H1 (cell line): ENCODE measurements at regions not wholly inside any gene's neighbourhood (a gene's known extent, or its start where the extent isn't known, plus 50 kb on each side); places are given as distances from the start of the nearest gene placed in this dataset.
"Not testable (repeated sequence)": the region's sequence is repeated elsewhere in the genome, so short reads cannot be mapped to it uniquely, and the experiment has no call there.

Experiments
- CTCF ChIA-PET: fragments of 300-600 bp; sonication (Branson Sonifier 250); formaldehyde crosslinking; loops from one replicate; lab custom pipeline; 2021; ENCODE audit not compliant: partially characterized antibody; lab: Charles Lee
- POLR2A ChIA-PET: fragments of 300-600 bp; sonication (Branson Sonifier 250); formaldehyde crosslinking; loops from one replicate; lab custom pipeline; 2021; ENCODE audit warnings: inconsistent platforms; ENCODE audit not compliant: partially characterized antibody; lab: Charles Lee
- DNase-seq, 2 experiments: peaks; one replicate each; pipeline versions ENCODE4 v3.0.0 to v3.0.0-alpha.2; 2010 to 2022; ENCODE audit warnings: low spot score in 2 of 2, low read depth in 1 of 2, mixed read lengths in 1 of 2
- FAIRE-seq: peaks from 2 replicates; lab custom pipeline; 2011; peaks lifted over from hg19 to GRCh38; lab: Jason Lieb, UNC
- H2AFZ ChIP-seq: 2 replicates; pipeline ENCODE4 v1.8.1; 2012; ENCODE audit warnings: low read length, inconsistent platforms
- H2AK5ac ChIP-seq: 2 replicates; pipeline ENCODE4 v1.6.1; 2013; ENCODE audit warnings: low read depth, low read length
- H2BK120ac ChIP-seq: replicated peaks from 2 replicates; pipeline ENCODE3; 2013; ENCODE audit warnings: low read depth, low read length, inconsistent platforms
- H2BK12ac ChIP-seq: 2 replicates; pipeline ENCODE4 v1.6.1; 2013; ENCODE audit warnings: low read depth, low read length
- H2BK15ac ChIP-seq: 2 replicates; pipeline ENCODE4 v1.6.1; 2013; ENCODE audit warnings: low read length
- H2BK20ac ChIP-seq: 2 replicates; pipeline ENCODE4 v1.6.1; 2013; ENCODE audit warnings: low read length
- H2BK5ac ChIP-seq: 2 replicates; pipeline ENCODE4 v1.6.1; 2013; ENCODE audit warnings: low read depth, low read length
- H3K14ac ChIP-seq: 2 replicates; pipeline ENCODE4 v1.6.1; 2013; ENCODE audit warnings: inconsistent platforms; ENCODE audit not compliant: insufficient read length
- H3K18ac ChIP-seq: 2 replicates; pipeline ENCODE4 v1.6.1; 2013; ENCODE audit warnings: low read length; ENCODE audit errors: extremely low read depth
- H3K23ac ChIP-seq: 2 replicates; pipeline ENCODE4 v1.6.1; 2013; ENCODE audit warnings: inconsistent platforms; ENCODE audit not compliant: insufficient read length
- H3K23me2 ChIP-seq: 2 replicates; pipeline ENCODE4 v1.6.1; 2013; ENCODE audit warnings: low read depth, low read length
- H3K27ac ChIP-seq: 2 replicates; pipeline ENCODE4 v1.6.1; 2011; ENCODE audit warnings: low read depth, low read length, inconsistent platforms
- H3K27me3 ChIP-seq, 4 experiments: replicated peaks in 1 of 4; 1 replicate in 1 of 4; 2 replicates in 3 of 4; pipeline versions ENCODE4 v1.6.1 to v1.8.1; 2011 to 2013; ENCODE audit warnings: low read length in 3 of 4, mild to moderate bottlenecking in 3 of 4, inconsistent platforms in 2 of 4, mixed read lengths in 2 of 4, moderate library complexity in 1 of 4; ENCODE audit not compliant: control insufficient read depth in 3 of 4, insufficient read depth in 3 of 4; ENCODE audit errors: extremely low read depth in 1 of 4
- H3K36me3 ChIP-seq, 4 experiments: 2 replicates each; pipeline versions ENCODE4 v1.6.1 to v1.8.1; 2011 to 2013; ENCODE audit warnings: mild to moderate bottlenecking in 4 of 4, low read length in 3 of 4, moderate library complexity in 2 of 4, control low read depth in 1 of 4, inconsistent platforms in 1 of 4; ENCODE audit not compliant: insufficient read depth in 4 of 4, control insufficient read depth in 2 of 4
- H3K4ac ChIP-seq: replicated peaks from 2 replicates; pipeline ENCODE3; 2013; ENCODE audit warnings: low read length, low read depth, mixed read lengths, inconsistent platforms; ENCODE audit not compliant: insufficient read length
- H3K4me1 ChIP-seq, 4 experiments: replicated peaks in 1 of 4; 1 replicate in 1 of 4; 2 replicates in 3 of 4; pipeline versions ENCODE4 v1.6.1 to v1.8.1; 2011 to 2013; ENCODE audit warnings: low read length in 3 of 4, inconsistent platforms in 2 of 4, mixed read lengths in 1 of 4; ENCODE audit not compliant: insufficient read depth in 4 of 4, control insufficient read depth in 3 of 4
- H3K4me2 ChIP-seq, 2 experiments: 2 replicates each; pipeline versions ENCODE4 v1.6.1 to v1.8.1; 2011 to 2013; ENCODE audit warnings: low read depth in 2 of 2, low read length in 2 of 2, control low read depth in 1 of 2, inconsistent platforms in 1 of 2, mild to moderate bottlenecking in 1 of 2; ENCODE audit not compliant: insufficient read depth in 1 of 2
- H3K4me3 ChIP-seq, 4 experiments: fragments of 200-600, 300-600 bp in 1 of 4; sonication (generic), shearing (Covaris generic), sonication (Bioruptor Twin) in 1 of 4; 2 replicates each; pipeline versions ENCODE4 v1.5.1 to v1.8.1; 2011 to 2016; ENCODE audit warnings: low read length in 4 of 4, low read depth in 3 of 4, control low read depth in 2 of 4, inconsistent platforms in 2 of 4, mild to moderate bottlenecking in 2 of 4, mixed read lengths in 1 of 4, moderate library complexity in 1 of 4; ENCODE audit not compliant: insufficient read depth in 2 of 4; ENCODE audit errors: extremely low read depth in 1 of 4
- H3K56ac ChIP-seq: replicated peaks from 2 replicates; pipeline ENCODE3; 2013; ENCODE audit warnings: low read depth, mild to moderate bottlenecking, mixed read lengths, low read length, inconsistent platforms; ENCODE audit not compliant: insufficient read length
- H3K79me1 ChIP-seq: 2 replicates; pipeline ENCODE4 v1.6.1; 2013; ENCODE audit warnings: low read depth, low read length, control low read depth
- H3K79me2 ChIP-seq, 2 experiments: 2 replicates each; pipeline versions ENCODE4 v1.6.1 to v1.8.1; 2012 to 2013; ENCODE audit warnings: low read length in 2 of 2, mild to moderate bottlenecking in 2 of 2, inconsistent platforms in 1 of 2; ENCODE audit not compliant: insufficient read depth in 2 of 2, control insufficient read depth in 1 of 2
- H3K9ac ChIP-seq, 4 experiments: replicated peaks in 1 of 4; 1 replicate in 1 of 4; 2 replicates in 3 of 4; pipeline versions ENCODE4 v1.6.1 to v1.8.1; 2011 to 2013; ENCODE audit warnings: low read depth in 3 of 4, low read length in 3 of 4, control low read depth in 2 of 4, mild to moderate bottlenecking in 2 of 4, moderate library complexity in 2 of 4, inconsistent platforms in 1 of 4; ENCODE audit errors: extremely low read depth in 1 of 4
- H3K9me3 ChIP-seq, 2 experiments: 2 replicates each; pipeline versions ENCODE4 v1.6.1 to v1.8.1; 2012 to 2013; ENCODE audit warnings: mild to moderate bottlenecking in 2 of 2, moderate library complexity in 2 of 2, control low read depth in 1 of 2, inconsistent platforms in 1 of 2, low read depth in 1 of 2, low read length in 1 of 2, mixed read lengths in 1 of 2; ENCODE audit not compliant: insufficient read depth in 2 of 2
- H4K20me1 ChIP-seq, 2 experiments: replicated peaks in 1 of 2; 2 replicates each; pipeline versions ENCODE3 to v1.8.1; 2011 to 2013; ENCODE audit warnings: inconsistent platforms in 2 of 2, low read length in 2 of 2, mild to moderate bottlenecking in 1 of 2; ENCODE audit not compliant: insufficient read depth in 2 of 2, control insufficient read depth in 1 of 2
- H4K5ac ChIP-seq: 2 replicates; pipeline ENCODE4 v1.6.1; 2013; ENCODE audit warnings: low read length, low read depth, mixed read lengths, inconsistent platforms; ENCODE audit not compliant: insufficient read length
- H4K8ac ChIP-seq: 2 replicates; pipeline ENCODE4 v1.8.0; 2013; ENCODE audit warnings: mild to moderate bottlenecking, moderate library complexity, low read length, inconsistent platforms; ENCODE audit not compliant: insufficient read depth; ENCODE audit errors: extremely low read depth
- H4K91ac ChIP-seq: replicated peaks from 2 replicates; pipeline ENCODE3; 2013; ENCODE audit warnings: low read length, mixed read lengths, inconsistent platforms; ENCODE audit not compliant: insufficient read length
- WGBS, 2 experiments: shearing (Covaris generic) in 1 of 2; methylation state at CpG; one replicate each; pipeline versions ENCODE4 v1.1.6 to v1.1.7; 2013 to 2015; ENCODE audit warnings: low lambda C conversion rate in 2 of 2, mixed read lengths in 2 of 2, inconsistent platforms in 1 of 2, low coverage in 1 of 2, missing lambda C conversion rate in 1 of 2; ENCODE audit not compliant: insufficient replicate concordance in 2 of 2, insufficient coverage in 1 of 2, insufficient read length in 1 of 2; ENCODE audit errors: extremely low coverage in 1 of 2, missing lambda C conversion rate in 1 of 2; 5-methylcytosine and 5-hydroxymethylcytosine counted together

DNA sequence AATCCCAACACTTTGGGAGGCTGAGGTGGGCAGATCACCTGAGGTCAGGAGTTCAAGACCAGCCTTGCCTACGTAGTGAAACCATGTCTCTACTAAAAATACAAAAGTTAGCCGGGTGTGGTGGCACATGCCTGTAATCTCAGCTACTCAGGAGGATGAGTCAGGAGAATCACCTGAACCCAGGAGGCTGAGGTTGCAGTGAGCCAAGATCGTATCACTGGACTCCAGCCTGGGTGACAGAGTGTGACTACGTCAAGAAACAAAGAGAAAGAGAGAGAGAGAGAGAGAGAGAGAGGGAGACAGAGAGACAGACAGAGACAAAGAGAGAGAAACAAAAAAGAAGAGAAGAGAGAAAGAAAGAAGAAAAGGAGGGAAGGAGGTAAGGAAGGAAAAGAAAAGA is 454.0 kb upstream of the CHAC2 start:
- H3K23ac ChIP-seq, H4K5ac ChIP-seq, H3K9ac ChIP-seq, H3K79me1 ChIP-seq, H2AK5ac ChIP-seq, H3K4me1 ChIP-seq, CTCF ChIA-PET, H3K79me2 ChIP-seq, H3K36me3 ChIP-seq, H3K27me3 ChIP-seq, H2BK20ac ChIP-seq, H3K4me3 ChIP-seq, H3K27ac ChIP-seq, H2BK12ac ChIP-seq, H3K9me3 ChIP-seq, H3K23me2 ChIP-seq, H2BK15ac ChIP-seq, FAIRE-seq, H3K14ac ChIP-seq, H4K8ac ChIP-seq, H4K91ac ChIP-seq, DNase-seq, H2BK5ac ChIP-seq, POLR2A ChIA-PET, H2AFZ ChIP-seq, H3K4me2 ChIP-seq, H3K56ac ChIP-seq, H3K4ac ChIP-seq, H2BK120ac ChIP-seq, H3K18ac ChIP-seq, H4K20me1 ChIP-seq: not testable (repeated sequence)
- WGBS, 2 experiments: 81% methylated on average over 4 of the region's 4 CpGs; no CpG with 5 or more reads in 1 of the 2 experiments
